PC-9 (cell line): ENCODE measurements at regions not wholly inside any gene's neighbourhood (a gene's known extent, or its start where the extent isn't known, plus 50 kb on each side); places are given as distances from the start of the nearest gene placed in this dataset.

Source experiments
- BruUV-seq: library from RNA; stranded (reverse); fragments of 400-500 nt; replicated peaks from 2 replicates; lab custom pipeline; 2021; lab: Mats Ljungman, UMichigan
- CTCF ChIA-PET: fragments of 300-600 bp; sonication (Branson Sonifier 250); formaldehyde crosslinking; loops from one replicate; lab custom pipeline; 2022; ENCODE audit warnings: antibody characterized with exemption; lab: Charles Lee
- POLR2A ChIA-PET: fragments of 300-600 bp; sonication (Branson Sonifier 250); formaldehyde crosslinking; loops from one replicate; lab custom pipeline; 2022; ENCODE audit warnings: antibody characterized with exemption; ENCODE audit not compliant: unreplicated experiment; lab: Charles Lee
- DNase-seq, 2 experiments: peaks; one replicate each; pipeline versions ENCODE4 v3.0.0 to v3.0.0-alpha.2; 2015 to 2022; ENCODE audit warnings: mixed read lengths in 1 of 2
- H2AFZ ChIP-seq: fragments of 200-600 bp; sonication (generic); 2 replicates; pipeline ENCODE4 v1.8.1; 2017; ENCODE audit warnings: antibody characterized with exemption
- H3F3A ChIP-seq: fragments of 200-600 bp; sonication (generic); 2 replicates; pipeline ENCODE4 v1.8.1; 2017; ENCODE audit warnings: antibody characterized with exemption, mild to moderate bottlenecking, low read depth; ENCODE audit not compliant: insufficient read depth
- H3K27ac ChIP-seq: fragments of 200-600 bp; sonication (generic); 2 replicates; pipeline ENCODE4 v1.6.1; 2016; ENCODE audit warnings: mixed run types
- H3K27me3 ChIP-seq: fragments of 200-600 bp; sonication (generic); 2 replicates; pipeline ENCODE4 v1.6.1; 2016; ENCODE audit warnings: low read depth, mixed run types; ENCODE audit not compliant: insufficient read depth
- H3K36me3 ChIP-seq: fragments of 200-600 bp; sonication (generic); 2 replicates; pipeline ENCODE4 v1.6.1; 2016; ENCODE audit warnings: low read depth, mixed run types
- H3K4me1 ChIP-seq: fragments of 200-600 bp; sonication (generic); replicated peaks from 2 replicates; pipeline ENCODE4 v1.6.1; 2016; ENCODE audit warnings: mixed run types; ENCODE audit not compliant: insufficient read depth
- H3K4me2 ChIP-seq: fragments of 200-600 bp; sonication (generic); 2 replicates; pipeline ENCODE4 v1.6.1; 2017; ENCODE audit warnings: mixed run types
- H3K4me3 ChIP-seq: fragments of 200-600 bp; sonication (generic); 2 replicates; pipeline ENCODE4 v1.6.1; 2016; ENCODE audit warnings: mixed run types
- H3K79me2 ChIP-seq: fragments of 200-600 bp; sonication (generic); 2 replicates; pipeline ENCODE4 v1.6.1; 2017; ENCODE audit warnings: low read depth, mixed run types
- H3K9me2 ChIP-seq: fragments of 200-600 bp; sonication (generic); 2 replicates; pipeline ENCODE4 v1.8.1; 2017; ENCODE audit warnings: mild to moderate bottlenecking; ENCODE audit not compliant: insufficient read depth
- H3K9me3 ChIP-seq: fragments of 200-600 bp; sonication (generic); 2 replicates; pipeline ENCODE4 v1.8.1; 2016; ENCODE audit warnings: low read depth; ENCODE audit not compliant: insufficient read depth
- H4K20me1 ChIP-seq: fragments of 200-600 bp; sonication (generic); 2 replicates; pipeline ENCODE4 v1.8.1; 2017; ENCODE audit not compliant: insufficient read depth
- CTCF ChIP-seq: fragments of 200-600 bp; sonication (generic); conservative IDR thresholded peaks from 2 replicates; pipeline ENCODE4 v1.6.1; 2017; ENCODE audit warnings: mixed run types, antibody characterized with exemption, mild to moderate bottlenecking, moderate library complexity
- EZH2 ChIP-seq: fragments of 200-600 bp; sonication (generic); IDR thresholded peaks from 2 replicates; pipeline ENCODE4 v1.8.0; 2017; ENCODE audit warnings: antibody characterized with exemption, low read depth
- intact Hi-C: fragments of 100-400 bp; cut with micrococcal nuclease; formaldehyde crosslinking; loops from one replicate; pipeline ENCODE4 v1.10.0; 2022; ENCODE audit not compliant: unreplicated experiment

GRCh38 chr3:1666865-1667264 lies 431.8 kb upstream of the CNTN4 start:
- H3K4me2 ChIP-seq, result no peak overlapping the region
- H3K27ac ChIP-seq, result no peak overlapping the region
- intact Hi-C loops, result no loop called here
- H3F3A ChIP-seq, result no peaks in the 10 kb centered on the region
- BruUV-seq, result no TSS peak
- H3K79me2 ChIP-seq, result no peaks in the 10 kb centered on the region
- H3K27me3 ChIP-seq, result no peaks in the 10 kb centered on the region
- no peak overlapping the region for H2AFZ ChIP-seq
- H3K4me1 ChIP-seq, result no peaks in the 10 kb centered on the region
- DNase-seq, result no peak
- POLR2A ChIA-PET, result no interaction called here
- no peak overlapping the region for H3K4me3 ChIP-seq
- no peaks in the 10 kb centered on the region for H3K36me3 ChIP-seq
- no peaks in the 10 kb centered on the region for H3K9me2 ChIP-seq
- H3K9me3 ChIP-seq, result no peaks in the 10 kb centered on the region
- H4K20me1 ChIP-seq, result no peaks in the 10 kb centered on the region
- TF ChIP-seq EZH2 (no peak), CTCF (no peak)
- CTCF ChIA-PET, result no interaction called here

DNA sequence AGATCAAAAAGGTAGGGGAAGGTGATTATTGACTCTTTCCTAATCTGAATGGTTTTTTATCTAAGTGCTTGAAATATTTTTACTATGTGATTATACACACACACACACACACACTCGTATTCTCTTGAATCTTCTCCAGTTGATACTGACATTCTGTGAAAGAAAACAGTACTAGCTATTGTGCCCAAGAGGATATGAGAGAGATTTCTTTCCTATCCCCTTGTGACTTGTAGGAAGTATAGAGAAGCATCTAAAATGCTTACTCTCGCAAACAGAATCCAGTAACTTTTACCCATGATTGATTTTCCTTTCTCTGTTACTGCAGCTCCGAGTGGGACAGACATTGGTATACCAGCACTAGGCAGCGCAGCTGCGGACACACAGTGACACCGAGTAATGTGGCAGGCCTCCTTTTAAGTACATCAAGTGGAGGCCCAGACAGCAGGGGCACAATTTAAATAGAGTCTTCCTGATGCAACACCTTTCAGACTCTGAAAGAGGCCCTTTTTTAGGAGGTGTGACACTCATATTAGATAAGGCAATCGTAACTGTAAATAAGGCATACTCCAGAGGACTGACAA lies 421.0 kb upstream of the CNTN4 start:
- BruUV-seq, result no TSS peak
- H3K36me3 ChIP-seq, result no peaks in the 10 kb centered on the region
- no peaks in the 10 kb centered on the region for H3K79me2 ChIP-seq
- H2AFZ ChIP-seq, result no peak overlapping the region
- H4K20me1 ChIP-seq, result no peaks in the 10 kb centered on the region
- intact Hi-C loops, result no loop called here
- H3F3A ChIP-seq, result no peaks in the 10 kb centered on the region
- ChIA-PET POLR2A (no interaction called here), CTCF (no interaction called here)
- H3K27me3 ChIP-seq, result no peaks in the 10 kb centered on the region
- no peak overlapping the region for H3K4me2 ChIP-seq
- no peak for DNase-seq
- no peaks in the 10 kb centered on the region for H3K9me3 ChIP-seq
- no peak overlapping the region for H3K4me3 ChIP-seq
- no peaks in the 10 kb centered on the region for H3K9me2 ChIP-seq
- no peak for TF ChIP-seq CTCF
- TF ChIP-seq EZH2, result no peak
- no peaks in the 10 kb centered on the region for H3K4me1 ChIP-seq
- H3K27ac ChIP-seq, result no peak overlapping the region

DNA sequence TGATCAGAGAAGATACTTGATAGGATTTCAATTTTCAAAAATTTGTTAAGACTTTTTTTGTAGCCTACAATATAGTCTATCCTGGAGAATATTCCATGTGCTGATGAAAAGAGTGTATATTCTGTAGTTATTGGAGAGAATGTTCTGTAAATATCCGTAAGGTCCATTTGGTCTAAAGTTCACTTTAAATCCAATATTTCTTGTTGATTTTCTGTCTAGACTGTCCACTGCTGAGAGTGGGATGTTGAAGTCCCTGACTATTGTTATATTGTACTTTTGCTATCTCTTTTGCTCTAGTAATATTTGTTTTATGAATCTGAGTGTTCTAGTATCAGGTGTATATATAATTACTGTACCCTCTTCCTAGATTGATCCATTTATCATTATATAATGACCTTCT lies 406.2 kb upstream of the CNTN4 start:
- TF ChIP-seq EZH2 (no peak), CTCF (no peak)
- no peaks in the 10 kb centered on the region for H3K9me3 ChIP-seq

More for the DNA sequence above, 406.2 kb upstream of the CNTN4 start:
- no peak overlapping the region for H3K27ac ChIP-seq
- BruUV-seq, result no TSS peak
- intact Hi-C loops, result no loop called here
- no peaks in the 10 kb centered on the region for H3K36me3 ChIP-seq
- H3F3A ChIP-seq, result no peaks in the 10 kb centered on the region
- H3K4me3 ChIP-seq, result no peak overlapping the region
- H3K4me2 ChIP-seq, result no peak overlapping the region
- no peaks in the 10 kb centered on the region for H3K4me1 ChIP-seq
- H2AFZ ChIP-seq, result no peak overlapping the region
- no peaks in the 10 kb centered on the region for H4K20me1 ChIP-seq
- ChIA-PET CTCF (no interaction called here), POLR2A (no interaction called here)
- no peak for DNase-seq
- H3K9me2 ChIP-seq, result no peaks in the 10 kb centered on the region
- no peaks in the 10 kb centered on the region for H3K79me2 ChIP-seq
- H3K27me3 ChIP-seq, result no peaks in the 10 kb centered on the region
